ENCODE measurements at regions not wholly inside any gene's neighbourhood (a gene's known extent, or its start where the extent isn't known, plus 50 kb on each side); places are given as distances from the start of the nearest gene placed in this dataset.

- H3K4me3 ChIP-seq (ENCODE audit: low read length) = no peak overlapping the region
- no peak overlapping the region for H3K27ac ChIP-seq (ENCODE audit: low read length)
- no peaks in the 10 kb centered on the region for H3K79me2 ChIP-seq (replicated peaks; ENCODE audit: insufficient read depth, low read length)
- no peaks in the 10 kb centered on the region for H3K9me3 ChIP-seq (ENCODE audit: low read length)
- no peaks in the 10 kb centered on the region for H3K36me3 ChIP-seq (ENCODE audit: insufficient read depth, low read length)
- no peaks in the 10 kb centered on the region for H4K20me1 ChIP-seq (ENCODE audit: insufficient read depth)
- no peak overlapping the region for H2AFZ ChIP-seq (ENCODE audit: low read depth, low read length)
- no peaks in the 10 kb centered on the region for H3K9me2 ChIP-seq (ENCODE audit: insufficient read depth, low read length)
- no peaks in the 10 kb centered on the region for H3F3A ChIP-seq (ENCODE audit: insufficient read depth, low read length, poor library complexity, severe bottlenecking)
- no peak overlapping the region for H3K4me2 ChIP-seq (ENCODE audit: low read length)
- H3K27me3 ChIP-seq (ENCODE audit: insufficient read depth, low read depth, low read length) = no peaks in the 10 kb centered on the region
- TF ChIP-seq TAF1 (IDR thresholded peaks at IDR 0.05; ENCODE audit: low read depth) = no peak
- no peak for TF ChIP-seq RAD21 (conservative IDR thresholded peaks at IDR 0.05)
- TF ChIP-seq REST (IDR thresholded peaks at IDR 0.05; ENCODE audit: borderline replicate concordance) = no peak
- no peak for TF ChIP-seq EP300 (conservative IDR thresholded peaks at IDR 0.05; ENCODE audit: poor library complexity, severe bottlenecking)
- TF ChIP-seq POLR2AphosphoS5 (IDR thresholded peaks at IDR 0.05) = no peak
- TF ChIP-seq EZH2 (IDR thresholded peaks at IDR 0.05; ENCODE audit: borderline replicate concordance, insufficient read depth, low read length, poor library complexity, severe bottlenecking) = no peak
- TF ChIP-seq CTCF (IDR thresholded peaks at IDR 0.05; ENCODE audit: poor library complexity, severe bottlenecking) = no peak
- H3K9ac ChIP-seq (ENCODE audit: low read length) = no peak overlapping the region
These were observed 106.0 kb upstream of the FAM78B start for GRCh38 chr1:166272851-166273250.

GRCh38 chr1:166273618-166274017 is 106.8 kb upstream of the FAM78B start:
- Histone ChIP-seq H2AFZ (ENCODE audit: low read depth, low read length) (no peak overlapping the region), H3K9me2 (ENCODE audit: insufficient read depth, low read length) (no peaks in the 10 kb centered on the region), H4K20me1 (ENCODE audit: insufficient read depth) (no peaks in the 10 kb centered on the region), H3K27me3 (ENCODE audit: insufficient read depth, low read depth, low read length) (no peaks in the 10 kb centered on the region), H3K36me3 (ENCODE audit: insufficient read depth, low read length) (no peaks in the 10 kb centered on the region), H3K4me3 (ENCODE audit: low read length) (no peak overlapping the region), H3K9ac (ENCODE audit: low read length) (no peak overlapping the region), H3K4me2 (ENCODE audit: low read length) (no peak overlapping the region), H3F3A (ENCODE audit: insufficient read depth, low read length, poor library complexity, severe bottlenecking) (no peaks in the 10 kb centered on the region), H3K79me2 (replicated peaks; ENCODE audit: insufficient read depth, low read length) (no peaks in the 10 kb centered on the region), H3K27ac (ENCODE audit: low read length) (no peak overlapping the region), H3K9me3 (ENCODE audit: low read length) (no peaks in the 10 kb centered on the region)
- TF ChIP-seq EZH2 (IDR thresholded peaks at IDR 0.05; ENCODE audit: borderline replicate concordance, insufficient read depth, low read length, poor library complexity, severe bottlenecking) (no peak), RAD21 (conservative IDR thresholded peaks at IDR 0.05) (no peak), MXI1 (conservative IDR thresholded peaks at IDR 0.05; ENCODE audit: poor library complexity, severe bottlenecking) (no peak), EP300 (conservative IDR thresholded peaks at IDR 0.05; ENCODE audit: poor library complexity, severe bottlenecking) (no peak), SMC3 (conservative IDR thresholded peaks at IDR 0.05; ENCODE audit: poor library complexity) (no peak), CTCF (IDR thresholded peaks at IDR 0.05; ENCODE audit: poor library complexity, severe bottlenecking) (no peak), REST (IDR thresholded peaks at IDR 0.05; ENCODE audit: borderline replicate concordance) (no peak), POLR2AphosphoS5 (IDR thresholded peaks at IDR 0.05) (no peak), TAF1 (IDR thresholded peaks at IDR 0.05; ENCODE audit: low read depth) (no peak)

All from neural cell (in vitro differentiated cells).